ENCODE measurements at regions not wholly inside any gene's neighbourhood (a gene's known extent, or its start where the extent isn't known, plus 50 kb on each side); places are given as distances from the start of the nearest gene placed in this dataset.

DNA sequence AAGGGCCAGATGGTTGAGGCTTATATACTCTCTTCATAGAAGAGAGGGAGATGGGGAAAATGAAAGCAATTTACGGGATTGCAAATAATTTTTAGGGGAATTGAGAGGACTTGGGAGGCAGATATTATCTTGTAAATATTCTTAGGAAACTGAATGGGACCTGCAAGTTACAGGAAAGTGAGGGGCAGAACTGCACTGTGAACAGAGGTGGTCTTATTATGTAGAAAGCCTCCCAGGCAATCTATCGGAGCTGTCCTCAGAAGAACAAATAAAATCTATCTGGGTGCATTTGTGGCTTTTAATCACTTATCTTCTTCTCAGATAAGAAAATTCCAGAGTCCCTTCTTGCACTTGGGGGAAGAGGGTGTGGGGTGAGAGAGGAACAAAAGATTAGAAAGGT lies 223.5 kb downstream of the RHOU start:
- FAIRE-seq (no peak), DNase-seq (ENCODE audit: extremely low spot score, insufficient read length, low read depth) (no peak)

DNA sequence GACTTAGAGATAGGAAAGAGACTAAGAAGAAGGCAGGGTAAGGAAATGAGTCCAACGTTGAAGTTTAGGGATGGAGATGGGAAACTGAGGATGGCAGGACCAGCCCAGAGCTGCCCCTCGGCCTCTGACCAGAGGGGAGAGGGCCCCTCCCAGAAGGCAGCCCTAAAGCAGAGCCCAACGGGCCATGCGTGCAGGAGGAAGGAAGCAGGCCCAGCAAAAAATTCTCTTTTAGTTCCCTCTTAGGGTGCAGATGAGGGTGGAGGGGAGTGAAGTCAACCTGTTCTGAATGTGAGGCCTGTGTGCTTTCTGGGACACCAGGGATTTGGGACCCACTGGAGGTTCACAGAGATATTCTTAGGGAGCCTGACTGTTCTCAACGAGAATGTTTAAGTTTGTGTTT lies 225.4 kb downstream of the RHOU start:
- no peak for FAIRE-seq
- DNase-seq (ENCODE audit: extremely low spot score, insufficient read length, low read depth), result no peak

DNA sequence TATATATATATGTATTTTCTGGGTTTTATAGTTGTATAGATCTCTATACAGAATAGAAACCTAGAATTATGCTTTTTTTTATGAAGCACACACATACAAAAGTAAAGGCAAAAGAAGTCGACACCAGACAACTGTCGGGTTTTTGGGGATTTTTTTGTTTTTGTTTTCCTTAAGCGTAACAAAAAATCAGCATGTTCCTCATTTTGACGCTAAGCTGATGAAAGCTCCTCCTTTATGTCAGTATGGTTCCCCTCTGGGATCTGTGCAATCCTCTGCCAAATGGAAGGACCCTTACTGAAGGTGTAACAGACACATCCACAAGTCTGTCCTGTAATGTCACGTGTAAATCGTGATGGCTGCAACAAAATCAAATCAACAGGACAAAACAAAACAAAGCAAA lies 226.2 kb downstream of the RHOU start:
- DNase-seq (ENCODE audit: extremely low spot score, insufficient read length, low read depth), result no peak
- no peak for FAIRE-seq

DNA sequence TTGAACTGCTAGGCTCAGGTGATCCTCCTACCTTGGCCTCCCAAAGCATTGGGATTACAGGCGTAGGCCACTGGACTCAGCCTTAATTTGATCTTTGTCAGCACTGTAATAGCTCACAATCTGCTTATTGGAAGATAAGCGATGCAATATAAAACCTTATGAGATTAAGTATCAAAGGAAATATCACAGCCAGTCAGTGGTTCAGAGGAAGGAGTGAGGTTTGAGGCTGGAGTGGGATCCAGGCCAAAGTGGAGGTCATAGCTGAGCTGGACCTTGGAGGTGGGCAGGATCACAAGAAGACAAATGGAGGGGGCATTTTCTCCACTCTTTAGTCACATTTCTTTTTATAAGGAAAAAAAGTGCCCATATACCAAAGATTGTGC lies 228.5 kb downstream of the RHOU start:
- FAIRE-seq, result no peak
- no peak for DNase-seq (ENCODE audit: extremely low spot score, insufficient read length, low read depth)

DNA sequence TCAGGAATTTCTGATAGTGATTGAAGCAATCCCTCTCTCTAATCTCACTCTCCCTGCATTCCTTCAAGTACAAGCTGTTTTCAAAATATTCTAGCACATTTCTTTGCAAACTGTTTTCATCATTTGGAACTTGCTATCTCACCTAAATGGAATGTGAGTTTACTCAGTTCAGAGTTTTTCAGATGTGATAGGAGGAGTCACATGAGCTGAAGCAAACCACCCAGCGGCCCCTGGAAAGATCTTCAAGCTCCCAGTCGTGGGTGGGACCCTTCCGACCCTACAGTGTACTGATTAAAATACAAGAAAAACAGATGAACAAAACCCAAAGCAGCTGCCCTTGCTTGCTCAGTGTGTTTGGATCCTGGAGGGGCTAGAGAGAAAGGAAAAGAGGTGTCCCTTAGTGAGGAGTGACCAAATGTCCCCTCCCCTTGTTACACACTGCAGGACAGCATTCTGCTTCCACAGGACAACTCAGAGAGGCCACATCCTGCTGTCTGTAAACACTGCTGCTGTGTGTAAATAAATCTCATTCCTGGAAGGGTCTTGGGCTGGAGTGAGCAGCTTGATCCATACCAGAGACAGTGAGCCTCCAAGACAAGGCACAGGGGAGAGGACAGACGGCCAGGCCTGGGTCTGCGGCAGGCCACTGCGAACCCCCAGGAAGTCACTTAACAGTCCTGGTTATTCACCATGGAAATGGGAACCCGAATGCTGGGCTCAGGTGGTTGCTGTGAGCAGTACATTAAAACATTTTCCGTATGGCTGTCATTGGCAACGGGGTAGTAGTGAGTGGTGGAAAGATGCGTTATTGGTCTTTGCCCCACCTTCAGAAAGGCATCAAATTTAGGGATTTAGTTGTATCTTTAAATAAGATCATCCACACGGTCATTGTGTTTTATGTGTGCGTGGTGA lies 229.2 kb downstream of the RHOU start:
- FAIRE-seq (no peak), DNase-seq (ENCODE audit: extremely low spot score, insufficient read length, low read depth) (no peak)

DNA sequence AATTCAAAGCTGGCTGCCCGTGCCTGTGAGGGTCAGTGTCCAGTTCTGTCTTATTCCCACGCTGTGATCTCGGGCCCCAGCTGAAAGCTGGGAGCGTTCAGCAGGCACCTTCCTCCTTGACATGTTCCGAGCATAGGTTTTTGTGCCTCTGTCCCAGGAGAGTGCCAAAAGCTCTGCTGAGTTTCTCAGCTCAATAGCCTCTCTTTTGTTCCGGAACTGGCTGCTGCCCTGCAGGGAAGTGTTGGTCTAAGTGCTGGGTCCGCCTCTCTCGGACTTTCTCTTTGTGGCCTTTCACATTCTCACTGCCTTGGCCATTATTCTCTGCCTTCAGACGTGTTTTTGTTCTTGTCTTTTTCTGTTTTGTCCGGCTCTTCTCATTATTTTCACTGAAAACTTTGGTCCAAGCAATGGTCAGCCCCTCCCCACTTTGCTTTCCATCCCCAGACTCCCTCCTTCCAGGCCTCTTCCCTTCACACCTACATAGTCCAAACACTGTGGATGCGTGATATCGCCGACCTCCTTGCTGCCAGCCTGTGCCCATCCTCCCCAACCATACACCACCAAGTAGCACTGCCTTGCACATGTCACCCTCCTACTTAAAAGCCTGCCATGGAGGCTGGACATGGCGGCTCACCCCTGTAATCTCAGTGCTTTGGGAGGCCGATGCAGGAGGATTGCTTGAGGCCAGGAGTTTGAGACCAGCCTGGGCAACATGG lies 233.8 kb downstream of the RHOU start:
- FAIRE-seq (no peak), DNase-seq (ENCODE audit: extremely low spot score, insufficient read length, low read depth) (no peak)

DNA sequence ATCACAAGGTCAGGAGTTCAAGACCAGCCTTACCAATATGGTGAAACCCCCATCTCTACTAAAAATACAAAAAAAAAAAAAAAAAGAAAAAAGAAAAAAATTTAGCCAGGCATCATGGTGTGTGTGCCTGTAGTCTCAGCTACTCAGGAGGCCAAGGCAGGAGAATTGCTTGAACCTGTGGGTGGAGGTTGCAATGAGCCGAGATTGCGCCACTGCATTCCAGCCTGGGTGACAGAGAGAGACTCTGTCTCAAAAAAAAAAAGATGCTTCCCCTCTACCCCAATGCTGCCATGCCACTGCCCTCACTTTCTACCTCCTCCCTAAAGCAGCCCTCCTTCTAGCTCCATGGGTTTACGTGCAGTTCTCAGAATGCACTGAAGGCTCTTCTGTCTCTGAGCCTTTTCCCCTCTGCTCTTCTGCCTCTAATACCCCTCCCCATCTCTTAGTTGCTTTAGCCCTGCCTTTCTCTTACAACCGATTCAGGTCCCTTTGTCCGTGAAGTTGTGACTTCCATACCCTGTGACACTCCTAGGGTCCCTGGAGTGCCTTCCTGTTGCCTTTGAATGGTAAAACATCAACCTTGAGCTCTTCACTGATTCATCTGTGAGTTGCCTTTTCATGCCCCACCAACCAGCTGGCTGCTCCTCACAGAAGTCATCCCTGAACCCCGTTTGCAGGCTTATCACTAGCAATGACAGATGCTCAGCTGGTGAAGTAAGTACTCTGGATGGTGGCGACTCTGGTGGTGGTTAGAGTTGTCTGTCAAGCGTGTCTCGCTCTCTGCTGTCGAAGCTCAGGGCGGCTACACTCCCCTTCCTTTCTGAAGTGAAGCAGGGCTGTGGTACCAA lies 234.9 kb downstream of the RHOU start:
- no peak for FAIRE-seq
- DNase-seq (ENCODE audit: extremely low spot score, insufficient read length, low read depth), result no peak

DNA sequence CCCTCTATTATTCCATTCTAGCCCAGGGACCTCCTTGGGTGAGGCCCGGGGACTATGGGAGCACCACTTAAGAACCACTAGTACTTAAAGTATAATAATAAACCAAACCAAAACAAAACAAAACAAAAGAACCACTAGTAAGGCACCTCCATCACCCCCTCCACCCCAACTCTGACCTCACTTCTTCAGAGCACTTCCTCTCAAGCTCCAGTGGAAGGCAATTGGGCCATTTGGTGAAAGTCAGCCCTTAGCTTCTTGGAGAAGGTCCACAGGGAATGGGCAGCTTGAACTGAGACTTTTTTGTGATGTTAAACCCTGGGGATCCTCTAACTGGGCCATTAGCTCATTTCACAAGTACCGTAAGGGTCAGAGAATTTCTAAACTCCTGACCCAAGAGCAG lies 237.3 kb downstream of the RHOU start:
- FAIRE-seq (no peak), DNase-seq (ENCODE audit: extremely low spot score, insufficient read length, low read depth) (no peak)

DNA sequence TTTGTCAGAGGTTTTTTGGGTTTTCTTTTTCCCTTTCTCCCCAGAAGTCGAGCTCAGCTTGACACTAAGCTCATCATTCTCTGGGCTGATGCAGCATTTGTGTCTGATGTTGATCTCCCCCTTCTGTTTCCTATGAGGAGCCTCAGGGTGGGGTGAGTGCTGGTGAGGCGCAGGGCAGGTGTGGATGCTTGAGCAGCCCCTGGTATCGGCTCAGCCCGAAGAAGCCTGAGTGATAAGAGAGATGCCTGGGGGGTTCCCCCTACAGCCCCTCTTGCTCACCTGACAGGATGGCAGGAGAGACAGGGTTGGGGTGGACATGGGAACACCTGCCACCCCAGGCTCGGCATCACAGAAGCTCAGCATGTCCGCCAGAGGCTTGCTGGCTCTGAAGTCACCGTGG lies 239.0 kb downstream of the RHOU start:
- FAIRE-seq (no peak), DNase-seq (ENCODE audit: extremely low spot score, insufficient read length, low read depth) (no peak)

DNA sequence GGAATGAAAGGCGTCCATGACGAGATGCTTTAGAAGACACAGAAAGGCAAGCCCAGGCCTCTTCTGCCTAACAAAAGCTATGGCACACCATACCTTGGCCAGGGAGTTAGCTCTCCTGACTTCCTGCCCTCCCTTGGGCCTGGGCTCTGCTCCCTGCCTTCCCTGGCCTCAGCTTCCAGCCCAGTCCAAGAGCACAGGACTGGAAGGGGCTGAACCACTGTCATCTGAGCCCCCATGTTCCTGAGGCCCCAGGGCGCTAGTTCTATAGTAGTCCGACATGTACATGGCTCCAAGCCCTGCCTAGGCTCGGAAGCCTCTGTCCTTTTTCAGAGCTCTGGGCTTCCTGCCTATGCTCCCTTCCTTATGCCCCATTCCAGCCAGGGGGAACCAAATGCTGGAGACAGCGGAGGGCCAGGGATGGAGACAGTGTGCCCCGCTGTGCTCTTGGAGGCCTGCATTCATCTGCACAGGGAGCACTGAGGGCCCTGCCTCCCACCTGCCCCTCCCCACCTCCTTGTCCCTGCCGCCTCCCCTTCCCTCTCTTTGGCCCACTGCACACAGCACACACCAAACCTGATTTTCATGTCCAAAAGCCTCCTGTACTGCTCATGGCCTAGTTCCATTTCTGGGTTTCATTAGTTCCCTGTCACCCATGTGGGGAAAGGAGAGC lies 240.1 kb downstream of the RHOU start:
- DNase-seq (ENCODE audit: extremely low spot score, insufficient read length, low read depth), result no peak
- FAIRE-seq, result no peak

DNA sequence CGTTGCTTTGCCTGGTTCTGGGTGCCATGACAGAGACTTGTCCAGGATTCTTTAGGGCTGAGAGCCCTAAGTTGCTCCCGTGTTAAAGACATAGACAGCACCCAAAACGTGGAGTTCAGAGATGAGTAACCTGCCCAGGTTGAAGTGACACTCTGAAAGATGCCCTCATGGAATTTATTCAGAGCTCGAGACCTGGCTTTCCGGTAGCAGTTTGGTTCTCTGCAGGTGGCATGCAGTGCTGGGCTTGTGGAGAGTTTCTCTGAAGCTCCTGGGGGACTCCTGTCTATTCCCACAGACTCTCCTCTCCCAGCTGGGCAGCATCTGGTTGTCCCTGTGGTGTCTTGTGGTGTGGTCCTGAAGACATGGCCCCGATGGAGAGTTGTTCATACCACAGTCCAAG lies 241.0 kb downstream of the RHOU start:
- no peak for FAIRE-seq

DNA sequence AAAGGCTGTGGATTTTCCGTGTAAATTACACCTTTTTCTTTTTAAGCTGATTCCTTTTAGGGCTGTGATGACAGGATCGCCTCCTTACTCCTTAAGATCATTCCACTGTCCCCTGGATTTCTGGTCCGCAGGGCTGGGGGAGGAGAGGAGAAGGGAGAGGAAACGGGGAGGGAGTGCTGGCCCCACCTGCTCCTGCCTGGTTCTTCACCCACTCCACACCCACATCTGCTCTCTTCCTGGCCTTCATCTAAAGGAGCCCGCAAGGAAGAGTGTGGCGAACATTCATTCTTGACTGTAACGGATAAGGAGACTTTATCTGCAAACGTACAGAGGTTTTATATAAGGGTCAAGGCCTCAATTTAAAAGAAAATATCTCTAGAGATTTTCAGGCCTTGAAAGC lies 242.0 kb downstream of the RHOU start:
- no peak for FAIRE-seq
- DNase-seq (ENCODE audit: extremely low spot score, insufficient read length, low read depth), result no peak

More for the DNA sequence above, 241.0 kb downstream of the RHOU start:
- no peak for DNase-seq (ENCODE audit: extremely low spot score, insufficient read length, low read depth)

DNA sequence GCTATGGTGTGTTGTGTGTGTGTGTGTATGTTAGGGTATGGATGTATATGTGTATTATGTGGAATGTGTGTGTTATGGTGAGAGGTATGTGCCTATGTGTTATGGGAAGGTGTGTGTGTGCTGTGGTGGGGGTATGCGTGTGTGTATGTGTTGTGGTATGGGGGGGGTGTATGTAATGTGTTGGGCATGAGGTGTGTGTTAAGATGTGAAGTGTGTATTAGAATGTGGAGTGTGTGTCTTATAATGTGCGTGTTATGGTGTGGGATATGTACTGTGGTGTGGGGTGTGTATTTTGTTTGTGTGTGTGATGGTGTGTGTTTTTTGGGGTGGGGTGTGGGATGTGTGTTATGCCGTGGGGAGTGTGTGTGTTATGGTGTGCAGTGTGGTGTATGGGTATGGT lies 242.5 kb downstream of the RHOU start:
- no peak for DNase-seq (ENCODE audit: extremely low spot score, insufficient read length, low read depth)
- FAIRE-seq, result no peak

DNA sequence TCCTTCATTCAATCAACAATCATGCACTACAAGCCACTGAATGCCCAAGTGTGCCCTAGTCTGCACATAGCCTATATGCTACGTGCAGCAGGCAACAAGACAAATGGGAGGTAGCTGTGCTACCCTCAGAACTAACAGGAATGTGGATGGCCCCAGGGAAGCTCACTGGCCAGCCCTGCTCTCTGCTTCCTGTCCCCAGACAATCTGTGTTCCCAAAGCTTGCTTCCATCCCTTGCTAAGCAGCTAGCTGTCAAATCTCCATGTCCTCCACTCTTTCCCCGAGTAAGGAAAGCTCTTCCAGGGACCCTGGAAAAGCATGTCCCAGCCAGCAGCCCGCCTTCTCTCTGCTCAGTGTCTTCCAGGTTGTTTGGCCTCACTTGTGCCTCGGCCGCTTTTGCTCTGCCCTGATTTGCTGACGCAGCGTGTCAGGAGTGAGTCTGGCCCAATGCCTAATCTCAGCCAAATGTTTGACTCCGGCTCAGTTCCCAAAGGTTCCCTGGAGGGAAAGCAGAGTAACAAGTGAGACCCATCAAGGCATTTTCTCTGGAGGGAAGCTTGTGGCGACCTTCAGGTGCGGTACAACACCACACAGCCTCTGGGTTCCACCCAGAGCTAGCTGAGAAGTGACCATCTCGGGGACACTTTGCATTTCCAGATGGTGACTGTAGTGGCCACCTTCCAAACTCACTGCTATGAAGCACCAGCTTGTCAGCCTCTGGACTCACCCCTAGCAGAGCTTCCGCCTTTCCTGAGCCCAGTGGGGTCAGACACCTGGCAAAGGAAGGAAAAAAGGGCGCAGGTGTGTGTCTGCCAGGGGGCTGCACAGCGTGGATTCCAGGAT lies 243.4 kb downstream of the RHOU start:
- DNase-seq (ENCODE audit: extremely low spot score, insufficient read length, low read depth), result no peak
- no peak for FAIRE-seq

DNA sequence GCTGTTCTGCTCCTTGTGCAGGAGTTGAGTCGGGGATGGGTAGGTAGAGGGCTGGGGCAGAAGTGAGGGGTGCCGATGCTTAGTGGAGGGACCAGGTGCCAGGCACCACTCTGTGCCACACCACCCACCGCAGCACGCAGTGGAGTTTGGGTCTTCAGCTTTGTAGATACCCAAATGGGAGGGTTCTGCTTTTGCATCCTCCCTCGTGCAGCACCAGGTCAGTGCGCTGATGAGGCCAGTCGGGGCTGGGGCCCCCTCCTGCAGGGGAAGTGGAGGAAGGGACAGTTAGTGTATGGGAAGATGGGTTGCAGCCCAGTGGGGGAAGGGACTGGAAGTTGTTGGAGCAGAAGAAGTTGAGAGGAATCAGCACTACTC lies 244.0 kb downstream of the RHOU start:
- FAIRE-seq, result no peak
- DNase-seq (ENCODE audit: extremely low spot score, insufficient read length, low read depth), result no peak

DNA sequence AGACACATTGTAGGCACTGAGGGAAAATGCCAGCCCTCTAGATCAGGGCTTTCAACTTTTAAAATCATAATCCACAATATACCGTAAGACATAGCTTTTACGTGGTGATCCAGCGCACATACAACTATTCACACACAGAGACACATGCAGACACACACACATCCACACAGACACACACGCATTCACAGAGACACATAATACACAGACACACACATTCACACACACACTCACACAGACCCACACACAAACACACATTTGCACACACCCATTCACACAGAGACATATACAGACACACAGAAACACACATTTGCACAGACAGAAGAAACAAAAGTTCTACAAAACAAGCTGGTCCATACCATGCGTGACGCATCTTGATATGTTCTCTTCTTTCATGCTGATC lies 244.5 kb downstream of the RHOU start:
- no peak for DNase-seq (ENCODE audit: extremely low spot score, insufficient read length, low read depth)
- FAIRE-seq, result no peak

DNA sequence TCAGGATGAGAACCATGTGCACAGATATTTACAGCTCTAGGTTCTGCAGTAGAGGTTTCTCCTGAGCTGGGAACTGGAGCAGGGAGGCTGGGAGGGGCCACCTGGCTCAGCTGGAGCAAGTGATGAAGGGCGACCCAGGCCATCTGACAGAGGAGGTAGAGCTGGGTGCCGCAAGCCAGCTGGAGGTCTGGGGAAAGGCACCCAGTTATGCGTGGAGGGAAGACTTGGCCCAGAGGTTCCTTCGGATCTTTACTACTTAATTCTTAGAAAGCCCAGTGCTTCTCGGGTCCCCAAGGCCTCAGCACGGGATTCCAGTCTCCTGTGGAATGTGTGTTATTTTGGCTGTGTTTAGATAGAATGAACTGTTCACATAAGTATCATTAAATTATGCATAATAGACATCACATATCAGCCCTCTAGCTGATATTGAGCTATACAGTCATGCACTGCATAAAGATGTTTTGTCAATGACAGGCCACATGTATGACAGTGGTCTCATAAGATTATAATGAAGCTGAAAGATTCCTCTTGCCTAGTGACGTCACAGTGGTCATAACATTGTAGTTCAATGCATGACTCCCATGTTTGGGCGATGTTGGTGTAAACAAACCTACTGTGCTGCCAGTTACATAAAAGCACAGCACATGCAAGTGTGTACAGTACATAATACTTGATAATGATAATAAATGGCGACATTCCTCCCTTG lies 245.1 kb downstream of the RHOU start:
- DNase-seq (ENCODE audit: extremely low spot score, insufficient read length, low read depth), result no peak
- no peak for FAIRE-seq

DNA sequence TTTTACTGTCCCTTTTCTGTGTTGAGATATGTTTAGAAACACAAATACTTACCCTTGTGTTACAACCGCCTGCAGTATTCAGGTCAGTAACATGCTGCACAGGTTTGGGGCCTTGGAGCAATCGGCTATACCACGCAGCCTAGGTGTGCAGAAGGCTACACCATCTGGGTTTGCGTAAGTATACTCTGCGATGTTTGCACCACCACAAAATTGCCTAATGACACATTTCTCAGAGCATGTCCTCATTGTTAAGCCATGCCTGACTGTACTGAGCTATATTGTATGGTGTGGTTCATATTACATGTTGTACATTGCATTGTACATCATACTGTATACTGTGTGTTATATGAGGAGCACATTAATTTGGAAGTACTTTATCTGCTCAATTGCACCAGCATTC lies 247.4 kb downstream of the RHOU start:
- FAIRE-seq (no peak), DNase-seq (ENCODE audit: extremely low spot score, insufficient read length, low read depth) (no peak)

DNA sequence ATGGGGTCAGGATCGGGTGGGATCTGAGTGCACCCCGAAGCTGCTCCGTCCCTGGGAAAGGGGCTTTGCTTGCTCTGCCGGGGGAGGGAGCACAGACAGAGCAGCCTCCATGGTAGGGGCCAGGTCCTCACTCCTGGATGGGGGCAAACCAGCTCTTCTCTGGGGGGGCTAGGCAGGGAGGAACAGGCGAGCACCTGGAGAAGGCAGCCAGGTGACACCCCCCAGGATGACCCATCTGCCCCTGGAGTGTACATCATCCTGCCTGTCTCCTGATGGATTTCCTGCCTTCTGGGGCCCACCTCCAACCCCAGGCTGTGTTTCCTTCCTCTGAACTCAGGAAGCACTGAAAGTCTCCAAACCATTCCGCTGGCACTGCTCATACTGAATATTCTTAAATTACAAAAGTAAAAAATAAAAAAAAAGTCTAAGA lies 248.0 kb downstream of the RHOU start:
- DNase-seq (ENCODE audit: extremely low spot score, insufficient read length, low read depth) (no peak), FAIRE-seq (no peak)

Measured in GM18507 (cell line).